Left ventricle myocardium inferior (tissue), 1 donor: ENCODE measurements at regions not wholly inside any gene's neighbourhood (a gene's known extent, or its start where the extent isn't known, plus 50 kb on each side); places are given as distances from the start of the nearest gene placed in this dataset.

Source experiments
- DNase-seq: peaks from one replicate; pipeline ENCODE4 v3.0.0-alpha.2; 2020
- H3K27ac ChIP-seq: fragments of 200-600 bp; replicated peaks from 2 replicates; pipeline ENCODE4 v1.8.0; 2021
- H3K27me3 ChIP-seq: fragments of 200-600 bp; 2 replicates; pipeline ENCODE4 v1.8.0; 2021; ENCODE audit warnings: low read depth
- H3K36me3 ChIP-seq: fragments of 200-600 bp; 2 replicates; pipeline ENCODE4 v1.8.0; 2021
- H3K4me1 ChIP-seq: fragments of 200-600 bp; 2 replicates; pipeline ENCODE4 v1.8.0; 2021
- H3K4me3 ChIP-seq: fragments of 200-600 bp; 2 replicates; pipeline ENCODE4 v1.8.0; 2021; ENCODE audit warnings: mild to moderate bottlenecking, moderate library complexity
- H3K9me3 ChIP-seq: fragments of 200-600 bp; replicated peaks from 2 replicates; pipeline ENCODE4 v1.8.0; 2021
- intact Hi-C: fragments of 100-400 bp; cut with micrococcal nuclease; formaldehyde crosslinking; loops from one replicate; pipeline ENCODE4 v1.11.0; 2022
- TF ChIP-seq, protein P1 (sequence below): fragments of 200-600 bp; IDR thresholded peaks from 2 replicates; pipeline ENCODE4 v1.8.0; 2021; ENCODE audit warnings: antibody characterized with exemption, mild to moderate bottlenecking, borderline replicate concordance
- donor health status: DM: no; HTN: yes; CAD: no; lungs with severe emphysema.

DNA sequence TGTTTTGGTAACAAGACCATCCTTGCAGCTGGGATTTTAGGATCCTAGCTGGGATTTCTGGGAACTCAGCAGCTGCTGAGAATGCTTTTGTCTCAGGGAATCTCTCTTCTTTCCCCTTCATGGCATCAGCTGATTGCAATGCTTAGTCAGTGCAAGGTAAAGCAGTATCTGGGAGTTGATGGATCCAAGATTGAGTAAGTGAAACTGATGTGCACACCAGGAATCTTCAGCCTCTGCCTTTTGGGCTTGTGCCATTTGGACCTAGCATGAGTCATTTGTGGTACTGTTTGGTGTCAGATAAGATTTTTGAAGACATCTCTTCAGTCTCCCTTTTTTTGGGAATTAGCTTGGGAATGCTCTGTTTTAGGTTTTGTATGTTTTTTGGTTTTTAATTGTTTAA lies 363.3 kb upstream of the TFPI start:
- Histone ChIP-seq H3K27ac (no peak overlapping the region), H3K4me3 (no peak overlapping the region), H3K4me1 (no peaks in the 10 kb centered on the region), H3K27me3 (no peaks in the 10 kb centered on the region), H3K36me3 (no peaks in the 10 kb centered on the region), H3K9me3 (no peaks in the 10 kb centered on the region)
- intact Hi-C loops = no loop called here
- no peak for DNase-seq
- TF ChIP-seq, protein P1, sequence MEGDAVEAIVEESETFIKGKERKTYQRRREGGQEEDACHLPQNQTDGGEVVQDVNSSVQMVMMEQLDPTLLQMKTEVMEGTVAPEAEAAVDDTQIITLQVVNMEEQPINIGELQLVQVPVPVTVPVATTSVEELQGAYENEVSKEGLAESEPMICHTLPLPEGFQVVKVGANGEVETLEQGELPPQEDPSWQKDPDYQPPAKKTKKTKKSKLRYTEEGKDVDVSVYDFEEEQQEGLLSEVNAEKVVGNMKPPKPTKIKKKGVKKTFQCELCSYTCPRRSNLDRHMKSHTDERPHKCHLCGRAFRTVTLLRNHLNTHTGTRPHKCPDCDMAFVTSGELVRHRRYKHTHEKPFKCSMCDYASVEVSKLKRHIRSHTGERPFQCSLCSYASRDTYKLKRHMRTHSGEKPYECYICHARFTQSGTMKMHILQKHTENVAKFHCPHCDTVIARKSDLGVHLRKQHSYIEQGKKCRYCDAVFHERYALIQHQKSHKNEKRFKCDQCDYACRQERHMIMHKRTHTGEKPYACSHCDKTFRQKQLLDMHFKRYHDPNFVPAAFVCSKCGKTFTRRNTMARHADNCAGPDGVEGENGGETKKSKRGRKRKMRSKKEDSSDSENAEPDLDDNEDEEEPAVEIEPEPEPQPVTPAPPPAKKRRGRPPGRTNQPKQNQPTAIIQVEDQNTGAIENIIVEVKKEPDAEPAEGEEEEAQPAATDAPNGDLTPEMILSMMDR = no peak

DNA sequence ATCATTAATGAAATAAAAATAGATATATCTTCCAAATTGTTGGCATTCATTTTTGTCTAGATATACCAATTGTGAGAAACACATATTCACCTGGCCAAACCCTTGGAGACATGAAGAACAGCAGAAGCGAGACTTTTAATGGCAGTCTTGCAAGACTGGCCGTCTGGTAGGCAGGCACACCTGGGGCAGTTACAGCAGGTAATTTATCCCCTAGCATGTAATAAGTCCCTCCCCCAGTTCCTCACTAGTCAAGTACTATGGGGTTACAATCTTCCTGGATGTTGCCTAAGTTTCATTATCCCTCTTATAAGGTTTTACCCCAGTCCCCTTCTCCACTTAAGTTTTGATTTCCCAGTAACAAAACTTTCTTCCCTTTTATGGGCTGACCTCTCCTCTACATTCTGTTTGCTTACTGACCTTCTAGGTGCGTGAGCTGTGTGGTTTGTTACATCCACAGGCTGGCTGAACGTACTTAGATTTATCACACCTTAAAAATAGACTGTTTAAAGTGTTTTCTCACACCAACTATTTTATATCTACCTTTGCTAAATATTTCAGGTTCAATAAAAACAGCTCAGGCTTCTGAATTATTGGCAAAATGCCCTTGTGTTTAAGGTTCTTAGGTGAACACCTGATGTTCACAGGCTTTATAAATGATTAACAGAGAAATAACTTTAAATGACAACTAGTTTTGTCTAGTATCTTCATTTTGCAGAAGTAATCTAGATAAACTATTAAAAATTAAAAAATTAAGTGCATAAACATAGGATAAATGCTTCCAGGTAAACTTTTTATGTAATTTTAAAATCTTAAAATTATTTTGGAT lies 365.0 kb upstream of the TFPI start:
- TF ChIP-seq, protein P1 = no peak
- H3K27ac ChIP-seq = no peak overlapping the region
- DNase-seq = no peak
- intact Hi-C loops = no loop called here
- no peaks in the 10 kb centered on the region for H3K36me3 ChIP-seq
- H3K9me3 ChIP-seq = no peaks in the 10 kb centered on the region
- H3K4me3 ChIP-seq = no peak overlapping the region
- H3K27me3 ChIP-seq = no peaks in the 10 kb centered on the region
- H3K4me1 ChIP-seq = no peaks in the 10 kb centered on the region

DNA sequence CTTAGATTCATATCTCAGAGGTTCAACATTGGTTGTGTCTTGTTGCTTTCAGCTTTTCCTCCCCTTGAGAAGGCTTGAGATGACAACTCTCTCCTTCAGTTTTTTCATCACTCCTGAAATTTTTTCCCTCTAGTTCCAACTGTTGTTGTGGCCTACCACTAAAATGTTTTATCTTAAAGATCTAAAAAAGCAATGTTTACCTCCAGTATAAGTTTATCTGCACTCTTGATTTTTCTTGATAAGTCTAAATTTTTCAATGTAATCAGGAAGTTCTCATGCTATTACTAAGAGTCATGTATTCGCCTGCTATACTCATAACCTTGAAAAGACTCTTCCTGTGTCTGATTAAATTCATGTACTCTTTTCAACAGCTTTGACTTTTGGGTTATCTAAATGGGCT lies 366.3 kb upstream of the TFPI start:
- TF ChIP-seq, protein P1 = no peak
- H3K9me3 ChIP-seq = no peaks in the 10 kb centered on the region
- no peaks in the 10 kb centered on the region for H3K4me1 ChIP-seq
- H3K27ac ChIP-seq = no peak overlapping the region
- intact Hi-C loops = no loop called here
- no peak for DNase-seq
- no peaks in the 10 kb centered on the region for H3K36me3 ChIP-seq
- no peaks in the 10 kb centered on the region for H3K27me3 ChIP-seq
- no peak overlapping the region for H3K4me3 ChIP-seq

DNA sequence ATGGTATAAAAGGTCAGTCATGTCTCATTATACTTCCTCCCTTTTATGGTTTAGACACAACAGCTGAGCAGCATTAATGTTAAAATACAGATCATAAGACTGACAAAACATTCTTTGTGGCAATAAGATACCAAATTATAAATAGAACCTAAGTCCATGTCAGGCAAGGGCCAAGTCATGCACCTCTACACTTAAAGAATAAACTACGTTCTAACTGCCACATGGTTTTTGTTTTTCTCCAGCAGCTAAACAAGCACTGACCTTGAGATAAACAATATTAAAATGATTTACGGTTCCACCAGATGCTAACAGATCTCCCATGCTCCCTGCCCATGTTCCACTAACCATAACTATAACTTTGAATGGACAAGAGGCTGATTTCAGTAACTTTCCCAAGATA lies 368.6 kb upstream of the TFPI start:
- H3K9me3 ChIP-seq = no peaks in the 10 kb centered on the region
- H3K4me3 ChIP-seq = no peak overlapping the region
- H3K36me3 ChIP-seq = no peaks in the 10 kb centered on the region
- intact Hi-C loops = no loop called here
- no peaks in the 10 kb centered on the region for H3K27me3 ChIP-seq
- no peak overlapping the region for H3K27ac ChIP-seq
- TF ChIP-seq, protein P1 = no peak
- no peaks in the 10 kb centered on the region for H3K4me1 ChIP-seq
- DNase-seq = no peak

DNA sequence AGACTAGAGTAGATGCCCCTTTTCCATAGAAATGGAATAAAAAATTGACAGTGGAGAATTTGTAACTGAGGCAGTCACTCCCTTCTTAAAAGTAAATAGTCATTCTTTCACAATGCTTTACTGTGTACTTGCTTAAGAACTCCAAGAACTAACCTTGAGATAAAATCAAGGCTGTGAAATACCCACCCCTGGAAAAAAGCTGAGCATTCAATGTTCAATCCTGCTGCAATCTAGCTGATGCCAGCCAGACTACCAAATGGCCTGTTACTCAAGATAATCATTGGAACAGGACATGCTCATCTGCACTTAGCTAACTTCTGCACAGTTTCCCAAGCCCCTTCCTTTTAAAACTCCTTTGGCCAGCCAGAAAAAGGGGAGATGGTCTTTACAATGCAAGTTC lies 367.4 kb upstream of the GULP1 start:
- Histone ChIP-seq H3K4me1 (no peaks in the 10 kb centered on the region), H3K4me3 (no peak overlapping the region), H3K27ac (no peak overlapping the region), H3K27me3 (no peaks in the 10 kb centered on the region), H3K9me3 (no peaks in the 10 kb centered on the region), H3K36me3 (no peaks in the 10 kb centered on the region)
- TF ChIP-seq, protein P1 = no peak
- intact Hi-C loops = no loop called here
- no peak for DNase-seq
